ENCODE measurements at regions not wholly inside any gene's neighbourhood (a gene's known extent, or its start where the extent isn't known, plus 50 kb on each side); places are given as distances from the start of the nearest gene placed in this dataset.

GRCh38 chr6:74073999-74074398 lies 378.0 kb downstream of the CD109 start:
- Histone ChIP-seq H3K27ac (ENCODE audit: low read depth) (no peak overlapping the region), H3K79me2 (replicated peaks; ENCODE audit: insufficient read depth) (no peaks in the 10 kb centered on the region), H3K9me2 (ENCODE audit: insufficient read depth) (peaks cover 4% of the 10 kb centered on the region), H2AFZ (no peak overlapping the region; the same call in 1 of the 2 replicates), H4K20me1 (replicated peaks; ENCODE audit: insufficient read depth) (no peaks in the 10 kb centered on the region), H3K4me3 (no peak overlapping the region), H3K36me3 (ENCODE audit: insufficient read depth) (no peaks in the 10 kb centered on the region), H3K27me3 (ENCODE audit: insufficient read depth) (no peaks in the 10 kb centered on the region), H3K4me1 (ENCODE audit: insufficient read depth) (no peaks in the 10 kb centered on the region), H3K4me2 (no peak overlapping the region), H3F3A (replicated peaks; ENCODE audit: low read depth) (no peaks in the 10 kb centered on the region)
- no peak for ATAC-seq
- H3K4me3 Mint-ChIP-seq = no peak overlapping the region
- no peaks in the 10 kb centered on the region for H3K27me3 Mint-ChIP-seq (ENCODE audit: insufficient read depth, low read depth, poor library complexity)
- no peaks in the 10 kb centered on the region for H3K36me3 Mint-ChIP-seq (ENCODE audit: low read depth)
- TF ChIP-seq POLR2AphosphoS5 (IDR thresholded peaks at IDR 0.05; ENCODE audit: low read depth) (no peak), NANOG (IDR thresholded peaks at IDR 0.05; ENCODE audit: borderline replicate concordance) (no peak), CTCF (conservative IDR thresholded peaks at IDR 0.05; ENCODE audit: low read depth in 2 of 2) (no peak), ZNF462 (CRISPR knock-in tag; IDR thresholded peaks at IDR 0.05) (no peak), ZNF114 (CRISPR knock-in tag; IDR thresholded peaks at IDR 0.05) (no peak), STAT1 (IDR thresholded peaks at IDR 0.05; ENCODE audit: unreplicated experiment) (no peak), ZNF331 (CRISPR knock-in tag; IDR thresholded peaks at IDR 0.05; ENCODE audit: low read depth) (no peak), EZH2 (IDR thresholded peaks at IDR 0.05; ENCODE audit: low read depth, unreplicated experiment) (no peak), CREB1 (CRISPR knock-in tag; IDR thresholded peaks at IDR 0.05; ENCODE audit: low read depth) (no peak), JUNB (IDR thresholded peaks at IDR 0.05; ENCODE audit: unreplicated experiment) (no peak)
- TF ChIP-seq, protein P1, sequence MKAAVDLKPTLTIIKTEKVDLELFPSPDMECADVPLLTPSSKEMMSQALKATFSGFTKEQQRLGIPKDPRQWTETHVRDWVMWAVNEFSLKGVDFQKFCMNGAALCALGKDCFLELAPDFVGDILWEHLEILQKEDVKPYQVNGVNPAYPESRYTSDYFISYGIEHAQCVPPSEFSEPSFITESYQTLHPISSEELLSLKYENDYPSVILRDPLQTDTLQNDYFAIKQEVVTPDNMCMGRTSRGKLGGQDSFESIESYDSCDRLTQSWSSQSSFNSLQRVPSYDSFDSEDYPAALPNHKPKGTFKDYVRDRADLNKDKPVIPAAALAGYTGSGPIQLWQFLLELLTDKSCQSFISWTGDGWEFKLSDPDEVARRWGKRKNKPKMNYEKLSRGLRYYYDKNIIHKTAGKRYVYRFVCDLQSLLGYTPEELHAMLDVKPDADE (IDR thresholded peaks at IDR 0.05) = no peak
- H3K9me3 Mint-ChIP-seq = peaks cover 3% of the 10 kb centered on the region; the same call in 1 of the 3 replicates
- H3K4me1 Mint-ChIP-seq = no peaks in the 10 kb centered on the region
- no peak overlapping the region for H3K27ac Mint-ChIP-seq
- no peak for DNase-seq (ENCODE audit: low spot score)

Measured in GM23338 (cell line).